ENCODE measurements at regions not wholly inside any gene's neighbourhood (a gene's known extent, or its start where the extent isn't known, plus 50 kb on each side); places are given as distances from the start of the nearest gene placed in this dataset.
"Not testable (repeated sequence)": the region's sequence is repeated elsewhere in the genome, so short reads cannot be mapped to it uniquely, and the experiment has no call there.

- no peak for FAIRE-seq
Measured at GRCh38 chr1:66462313-66462712, 71.6 kb upstream of the SGIP1 start.

GRCh38 chr1:66464351-66464750 lies 69.6 kb upstream of the SGIP1 start:
- no peak for FAIRE-seq

- FAIRE-seq, result no peak
Measured at GRCh38 chr1:66464802-66465201, 69.2 kb upstream of the SGIP1 start.

GRCh38 chr1:66466695-66467094 lies 67.3 kb upstream of the SGIP1 start:
- FAIRE-seq, result not testable (repeated sequence)

DNA sequence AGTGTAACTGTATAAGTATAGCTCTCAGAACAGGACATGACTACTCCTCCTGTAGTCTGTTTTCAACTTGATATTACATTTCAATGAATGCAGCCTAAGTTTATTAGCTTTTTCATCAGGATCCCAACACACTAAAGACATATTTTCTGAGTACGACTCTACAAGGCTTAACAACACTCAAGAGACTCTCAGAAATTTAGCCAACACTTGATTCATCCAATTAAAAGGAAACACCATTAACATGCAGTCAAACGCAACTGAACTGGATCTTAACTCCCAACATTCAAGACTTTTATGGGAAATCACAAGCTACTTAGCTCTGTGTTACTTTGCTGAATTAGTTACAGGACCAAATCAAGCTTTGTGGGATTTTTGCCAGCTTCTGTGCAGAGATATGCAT lies 65.2 kb upstream of the SGIP1 start:
- no peak for FAIRE-seq

- no peak for FAIRE-seq
Measured at GRCh38 chr1:66475940-66476339, 58.0 kb upstream of the SGIP1 start.

DNA sequence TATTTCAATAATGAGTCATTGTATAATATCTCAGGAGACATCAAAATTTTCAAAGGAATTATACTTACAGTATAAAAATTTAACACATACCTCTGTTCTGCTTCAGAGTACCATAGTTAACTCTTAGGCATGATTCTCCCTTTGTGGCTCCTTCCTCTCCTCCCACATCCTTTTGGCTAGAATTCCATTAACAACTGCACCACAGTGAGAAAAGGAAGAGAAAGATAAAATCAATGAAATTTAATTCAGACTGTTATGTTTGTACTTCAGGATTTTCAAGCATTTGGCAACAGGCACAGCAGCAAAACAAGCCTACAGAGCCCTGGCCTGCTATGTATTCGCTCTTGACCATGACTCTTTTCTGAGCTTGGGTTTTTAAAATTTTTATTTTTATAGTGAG lies 57.2 kb upstream of the SGIP1 start:
- FAIRE-seq, result no peak

GRCh38 chr1:66478116-66478515 lies 55.8 kb upstream of the SGIP1 start:
- FAIRE-seq, result no peak

DNA sequence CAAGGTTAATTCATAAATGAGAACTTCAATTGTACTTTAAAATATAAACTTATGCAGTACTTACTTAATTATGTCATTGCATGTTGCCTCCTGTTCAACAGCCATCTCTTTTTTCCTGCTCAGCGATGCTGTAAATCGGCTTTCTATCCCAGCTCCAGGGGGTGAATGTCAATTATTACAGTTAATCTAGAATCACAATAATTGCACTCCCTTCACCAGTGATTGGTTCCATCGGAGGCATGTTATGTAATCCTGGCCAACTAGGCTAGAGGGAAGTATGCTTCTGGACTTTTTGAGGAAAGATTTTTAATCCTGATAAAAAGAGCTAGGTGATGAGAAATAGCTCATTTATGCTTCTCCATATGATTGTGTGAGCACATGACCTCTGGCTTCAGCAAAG lies 53.8 kb upstream of the SGIP1 start:
- FAIRE-seq, result no peak

DNA sequence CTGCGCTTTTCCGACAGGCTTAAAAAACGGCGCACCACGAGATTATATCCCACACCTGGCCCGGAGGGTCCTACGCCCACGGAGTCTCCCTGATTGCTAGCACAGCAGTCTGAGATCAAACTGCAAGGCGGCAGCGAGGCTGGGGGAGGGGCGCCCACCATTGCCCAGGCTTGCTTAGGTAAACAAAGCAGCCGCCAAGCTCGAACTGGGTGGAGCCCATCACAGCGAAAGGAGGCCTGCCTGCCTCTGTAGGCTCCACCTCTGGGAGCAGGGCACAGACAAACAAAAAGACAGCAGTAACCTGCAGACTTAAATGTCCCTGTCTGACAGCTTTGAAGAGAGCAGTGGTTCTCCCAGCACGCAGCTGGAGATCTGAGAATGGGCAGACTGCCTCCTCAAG lies 52.7 kb upstream of the SGIP1 start:
- not testable (repeated sequence) for FAIRE-seq

Data from G401.6 (cell line).